ENCODE measurements at regions not wholly inside any gene's neighbourhood (a gene's known extent, or its start where the extent isn't known, plus 50 kb on each side); places are given as distances from the start of the nearest gene placed in this dataset.

DNA sequence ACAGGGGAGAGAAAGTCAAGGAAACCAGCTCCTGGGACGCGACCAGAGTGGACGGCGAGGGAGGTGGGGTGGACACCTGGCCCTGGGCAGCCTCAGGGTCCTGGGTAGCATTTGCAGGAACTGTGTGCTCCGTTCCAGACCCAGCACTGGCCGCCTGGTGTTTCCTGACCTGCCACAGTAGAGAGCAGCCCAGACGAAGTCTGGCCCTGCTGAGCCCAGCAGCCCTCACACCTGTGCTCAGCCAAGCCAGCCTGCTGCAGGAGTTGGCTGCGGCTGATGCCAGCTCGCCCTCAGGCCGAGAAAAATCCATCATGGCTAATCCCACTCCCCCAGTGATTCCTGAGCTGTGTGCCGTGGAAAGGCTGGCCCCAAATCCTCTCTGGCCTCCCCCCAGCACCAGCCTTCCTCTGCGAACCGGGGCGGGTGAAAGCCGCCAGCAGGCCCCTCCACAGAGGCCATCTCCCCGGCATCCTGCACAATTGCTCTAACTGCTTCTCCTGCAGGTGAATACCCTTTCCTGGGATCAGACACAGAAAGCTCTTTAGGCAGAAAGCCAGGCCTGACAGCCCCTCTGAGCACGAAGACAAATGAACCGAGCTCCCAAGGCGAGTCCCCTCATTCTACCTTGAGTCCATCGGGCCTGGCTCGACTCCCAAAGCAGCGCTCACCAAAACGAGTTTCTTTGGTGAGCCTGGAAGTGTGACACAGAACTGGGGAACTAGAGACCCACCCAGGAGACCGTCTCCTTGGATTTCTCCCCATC is 88.6 kb downstream of the RTL6 start:
- Histone ChIP-seq H3K79me2 (ENCODE audit: control insufficient read depth, insufficient read depth, low read length) (no peaks in the 10 kb centered on the region), H3K27ac (ENCODE audit: insufficient read depth, low read depth, low read length) (no peak overlapping the region), H3K9ac (replicated peaks; ENCODE audit: extremely low read depth, insufficient read depth, low read length) (no peak overlapping the region), H3K4me1 (ENCODE audit: control insufficient read depth, extremely low read depth, insufficient read depth, low read length) (no peaks in the 10 kb centered on the region), H3K9me3 (replicated peaks; ENCODE audit: control insufficient read depth, insufficient read depth, low read length) (no peaks in the 10 kb centered on the region), H3K27me3 (ENCODE audit: control insufficient read depth in 2 of 2, insufficient read depth in 2 of 2, low read length in 2 of 2) (no peaks in the 10 kb centered on the region), H3K4me2 (ENCODE audit: insufficient read depth, low read length) (no peak overlapping the region), H3K4me3 (replicated peaks in 1 of 3; ENCODE audit: insufficient read depth in 1 of 3, low read depth in 1 of 3, low read length in 3 of 3) (no peak overlapping the region), H3K9me1 (replicated peaks; ENCODE audit: control insufficient read depth, extremely low read depth, insufficient read depth, low read length) (no peaks in the 10 kb centered on the region), H3K36me3 (ENCODE audit: control insufficient read depth in 2 of 2, extremely low read depth in 1 of 2, insufficient read depth in 2 of 2, low read length in 2 of 2) (no peaks in the 10 kb centered on the region), H4K20me1 (replicated peaks; ENCODE audit: control insufficient read depth, extremely low read depth, insufficient read depth, low read length) (no peaks in the 10 kb centered on the region), H2AFZ (ENCODE audit: low read depth, low read length) (no peak overlapping the region)
- intact Hi-C loops (cut with micrococcal nuclease) (no loop called here), dilution Hi-C loops (cut with MboI; ENCODE audit: extremely low pct_ligation_motif_present, low sequenced_read_pairs) (no loop called here)
- ChIA-PET CTCF (interaction anchor here (0.5 kb wide), 1 partner anchor 286 kb away, joined by 3 read pairs; no protein-coding TSS in a partner anchor), POLR2A (no interaction called here)
- no TSS peak for BruUV-seq (replicated peaks)
- DNase-seq (ENCODE audit: low read depth, low spot score) (no peak), FAIRE-seq (no peak)
- TF ChIP-seq MYC (IDR thresholded peaks at IDR 0.05; ENCODE audit: low read depth, low read length) (no peak), FOS (IDR thresholded peaks at IDR 0.05; ENCODE audit: borderline replicate concordance, insufficient read depth, low read length) (no peak), POLR2A (IDR thresholded peaks at IDR 0.05; ENCODE audit: low read depth, low read length) (no peak), EZH2 (IDR thresholded peaks at IDR 0.05; ENCODE audit: borderline replicate concordance, low read depth, low read length, severe bottlenecking) (no peak), JUN (IDR thresholded peaks at IDR 0.05; ENCODE audit: borderline replicate concordance, insufficient read depth, insufficient read length, low read depth) (no peak), POLR2AphosphoS5 (IDR thresholded peaks at IDR 0.05; ENCODE audit: insufficient read depth, low read depth, low read length) (no peak), GATA2 (IDR thresholded peaks at IDR 0.05; ENCODE audit: insufficient read depth, insufficient read length, low read depth, low read length) (no peak)
- TF ChIP-seq, protein P1, sequence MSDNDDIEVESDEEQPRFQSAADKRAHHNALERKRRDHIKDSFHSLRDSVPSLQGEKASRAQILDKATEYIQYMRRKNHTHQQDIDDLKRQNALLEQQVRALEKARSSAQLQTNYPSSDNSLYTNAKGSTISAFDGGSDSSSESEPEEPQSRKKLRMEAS (IDR thresholded peaks at IDR 0.05; ENCODE audit: insufficient read depth, insufficient read length): no peak
- TF ChIP-seq, protein P2, sequence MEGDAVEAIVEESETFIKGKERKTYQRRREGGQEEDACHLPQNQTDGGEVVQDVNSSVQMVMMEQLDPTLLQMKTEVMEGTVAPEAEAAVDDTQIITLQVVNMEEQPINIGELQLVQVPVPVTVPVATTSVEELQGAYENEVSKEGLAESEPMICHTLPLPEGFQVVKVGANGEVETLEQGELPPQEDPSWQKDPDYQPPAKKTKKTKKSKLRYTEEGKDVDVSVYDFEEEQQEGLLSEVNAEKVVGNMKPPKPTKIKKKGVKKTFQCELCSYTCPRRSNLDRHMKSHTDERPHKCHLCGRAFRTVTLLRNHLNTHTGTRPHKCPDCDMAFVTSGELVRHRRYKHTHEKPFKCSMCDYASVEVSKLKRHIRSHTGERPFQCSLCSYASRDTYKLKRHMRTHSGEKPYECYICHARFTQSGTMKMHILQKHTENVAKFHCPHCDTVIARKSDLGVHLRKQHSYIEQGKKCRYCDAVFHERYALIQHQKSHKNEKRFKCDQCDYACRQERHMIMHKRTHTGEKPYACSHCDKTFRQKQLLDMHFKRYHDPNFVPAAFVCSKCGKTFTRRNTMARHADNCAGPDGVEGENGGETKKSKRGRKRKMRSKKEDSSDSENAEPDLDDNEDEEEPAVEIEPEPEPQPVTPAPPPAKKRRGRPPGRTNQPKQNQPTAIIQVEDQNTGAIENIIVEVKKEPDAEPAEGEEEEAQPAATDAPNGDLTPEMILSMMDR (IDR thresholded peaks at IDR 0.05; ENCODE audit: extremely low read depth in 1 of 2, insufficient read depth in 1 of 2, low read depth in 1 of 2, low read length in 2 of 2): no peak

Measured in endothelial cell of umbilical vein (primary cell).